NCI-H2107 (cell line): ENCODE measurements at regions not wholly inside any gene's neighbourhood (a gene's known extent, or its start where the extent isn't known, plus 50 kb on each side); places are given as distances from the start of the nearest gene placed in this dataset.
"Not testable (repeated sequence)": the region's sequence is repeated elsewhere in the genome, so short reads cannot be mapped to it uniquely, and the experiment has no call there.

Experiments used
- DNase-seq: peaks from one replicate; lab custom pipeline; 2025; lab: John Stamatoyannopoulos, UW

DNA sequence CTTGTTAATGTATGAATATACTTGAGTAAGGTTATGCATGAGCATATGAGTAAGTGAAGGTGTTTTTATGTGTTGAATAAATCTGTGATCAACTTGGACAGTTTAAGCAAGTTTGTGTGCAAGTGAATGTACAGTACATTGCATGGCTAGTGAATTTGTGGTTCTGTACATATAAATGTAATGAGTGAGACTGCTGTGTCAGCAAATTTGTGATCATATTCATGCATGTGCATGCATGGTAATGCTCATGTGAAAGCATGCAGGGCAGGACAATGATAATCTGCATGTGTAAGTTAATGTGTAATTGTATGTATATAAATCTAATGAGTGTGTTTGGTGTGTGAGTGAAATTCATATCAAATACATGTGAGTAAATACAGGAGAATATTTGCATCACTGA lies 188.5 kb downstream of the PWWP3B start:
- no peak for DNase-seq

DNA sequence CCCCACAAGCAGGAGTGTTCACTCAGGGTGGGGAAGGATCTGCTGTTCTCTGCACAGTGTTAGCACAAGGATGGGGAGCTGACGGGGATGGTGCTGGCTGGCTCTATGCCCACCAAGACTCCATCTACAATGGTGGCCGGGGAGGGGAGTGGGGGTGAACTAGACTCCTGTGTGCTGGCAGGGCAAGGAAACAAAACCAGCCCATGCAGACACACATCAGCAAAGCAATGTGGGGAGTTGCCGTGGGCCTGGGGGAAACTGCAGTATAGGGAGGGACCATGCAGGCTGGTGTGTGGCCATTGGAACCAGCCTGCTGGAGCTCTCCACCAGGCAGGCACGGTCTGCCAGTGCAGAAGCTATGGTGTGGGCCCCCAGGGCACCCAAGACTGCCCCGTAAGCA lies 195.1 kb downstream of the PWWP3B start:
- DNase-seq: no peak

DNA sequence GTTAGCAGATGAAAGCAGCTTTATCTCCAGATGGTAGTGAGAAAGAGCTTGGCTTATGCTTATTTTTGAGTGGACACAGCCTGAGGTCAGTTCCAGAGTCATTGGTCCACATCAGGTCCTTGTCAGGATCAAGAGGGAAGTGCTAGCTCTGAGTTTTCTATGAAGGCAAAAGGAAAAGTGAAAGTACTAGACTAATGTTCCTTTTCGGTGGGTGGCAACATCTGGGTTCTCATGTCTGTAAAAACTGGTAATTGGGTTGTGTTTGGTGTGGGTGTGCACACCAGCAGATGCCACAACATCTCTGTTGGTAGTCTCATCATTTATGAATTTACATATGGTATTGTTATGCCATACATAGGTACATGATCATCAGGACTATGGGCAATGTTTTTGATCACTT lies 210.5 kb downstream of the PWWP3B start:
- no peak for DNase-seq

DNA sequence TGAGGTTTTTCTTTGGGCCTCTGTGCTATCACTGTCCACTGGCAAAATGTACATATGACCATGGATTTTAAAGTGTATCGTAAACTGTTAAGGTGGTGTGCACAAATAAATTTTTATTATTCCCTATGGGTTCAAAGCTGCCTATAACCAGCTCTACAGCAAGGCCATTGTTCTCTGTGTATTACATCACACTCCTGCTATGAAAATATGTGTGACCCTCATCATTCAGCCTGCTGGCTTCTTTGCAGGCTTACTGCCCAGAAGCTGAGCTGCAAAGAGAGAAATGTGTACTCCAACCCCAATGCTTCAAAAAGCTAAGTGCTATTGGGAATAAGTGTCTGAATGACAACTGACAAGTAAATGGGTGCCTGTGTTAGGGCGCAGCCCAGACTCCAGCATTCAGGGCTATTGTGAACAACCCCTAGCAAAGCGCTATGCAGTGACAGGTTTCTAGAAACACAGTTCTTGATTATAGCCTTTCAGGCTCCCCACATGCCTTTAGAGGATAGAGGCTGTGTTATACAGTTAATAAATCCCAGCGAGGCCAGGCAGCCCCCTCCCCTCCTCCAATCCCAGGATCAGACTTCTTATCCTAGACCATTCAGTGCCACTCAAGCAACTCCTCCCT lies 220.4 kb upstream of the RADX start:
- no peak for DNase-seq

DNA sequence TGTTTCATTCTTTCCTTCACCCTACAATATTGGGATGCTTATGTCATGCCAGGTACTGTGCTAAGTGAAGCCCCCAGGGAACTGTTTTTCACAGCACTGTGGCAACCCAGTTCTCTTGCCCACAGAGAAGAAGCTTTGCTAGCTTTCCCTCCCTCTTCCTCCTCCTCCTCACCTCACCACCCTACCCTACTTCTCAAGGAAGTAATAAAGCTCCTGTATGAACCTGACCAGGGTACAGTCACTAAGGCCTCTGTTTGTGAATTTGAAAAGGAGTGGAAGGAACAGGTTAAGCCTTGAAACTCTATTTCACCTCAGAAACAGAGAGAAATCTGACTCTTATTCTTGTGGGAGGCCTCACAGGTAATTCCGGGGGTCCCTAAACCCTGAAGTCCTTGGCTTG lies 219.4 kb upstream of the RADX start:
- no peak for DNase-seq

DNA sequence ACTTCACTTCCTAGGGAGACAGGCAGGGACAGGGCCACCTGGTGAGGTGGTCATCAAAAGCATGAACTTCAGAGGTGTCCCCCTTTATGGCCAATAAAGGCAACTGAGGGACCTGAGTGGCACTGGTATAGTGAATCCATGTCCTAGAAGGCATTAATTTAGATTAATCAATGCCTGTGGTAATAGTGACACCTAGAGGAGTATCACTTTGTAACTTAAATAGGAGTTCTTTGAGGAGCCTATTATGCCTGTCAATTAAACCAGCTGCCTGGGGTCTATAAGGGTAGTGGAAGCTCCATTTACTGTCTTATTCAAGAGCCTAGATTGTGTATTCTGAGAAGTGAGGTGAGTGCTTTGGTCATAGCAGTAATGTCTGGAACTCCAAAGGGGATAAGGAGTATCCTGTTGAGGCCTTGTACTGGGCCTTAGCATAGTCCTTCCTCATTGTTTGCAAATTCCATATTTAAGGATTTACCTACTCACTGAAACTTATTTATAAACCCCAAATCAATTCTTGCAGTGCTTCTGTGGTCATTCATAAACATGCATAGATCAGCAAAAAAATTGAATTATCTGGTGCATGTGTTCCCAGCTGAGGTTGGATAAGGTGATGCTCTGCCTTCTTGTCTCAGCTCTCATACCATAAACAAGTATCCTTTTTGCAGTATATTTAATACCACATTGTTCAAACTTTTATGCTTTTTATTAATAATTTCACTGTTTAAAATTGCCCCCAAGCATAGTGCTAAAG lies 213.8 kb upstream of the RADX start:
- DNase-seq: no peak

DNA sequence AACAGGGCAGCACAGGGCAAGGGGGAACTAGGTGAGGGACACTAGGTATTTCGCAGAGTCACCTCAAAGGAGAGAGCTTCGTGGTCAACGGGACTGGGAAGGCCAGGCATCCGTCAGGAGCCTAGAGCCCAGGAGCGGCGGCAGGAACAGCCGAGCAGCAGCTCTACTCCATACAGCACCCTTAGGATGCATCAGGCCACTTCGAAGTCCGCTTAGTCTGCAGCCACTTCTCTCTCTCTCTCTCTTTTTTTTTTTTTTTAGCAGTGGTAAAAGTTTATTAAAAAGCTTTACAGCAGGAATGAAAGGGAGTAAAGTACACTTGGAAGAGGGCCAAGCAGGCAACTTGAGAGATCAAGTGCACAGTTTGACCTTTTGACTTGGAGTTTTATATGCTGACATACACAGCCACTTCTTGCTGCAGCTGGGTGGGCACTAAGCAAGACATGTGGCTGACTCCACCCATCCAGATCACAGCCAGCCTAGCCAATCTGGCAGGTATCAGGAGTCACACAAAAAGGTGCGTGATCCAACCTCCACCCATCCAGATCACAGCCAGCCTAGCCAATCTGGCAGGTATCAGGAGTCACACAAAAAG lies 209.7 kb upstream of the RADX start:
- no peak for DNase-seq

DNA sequence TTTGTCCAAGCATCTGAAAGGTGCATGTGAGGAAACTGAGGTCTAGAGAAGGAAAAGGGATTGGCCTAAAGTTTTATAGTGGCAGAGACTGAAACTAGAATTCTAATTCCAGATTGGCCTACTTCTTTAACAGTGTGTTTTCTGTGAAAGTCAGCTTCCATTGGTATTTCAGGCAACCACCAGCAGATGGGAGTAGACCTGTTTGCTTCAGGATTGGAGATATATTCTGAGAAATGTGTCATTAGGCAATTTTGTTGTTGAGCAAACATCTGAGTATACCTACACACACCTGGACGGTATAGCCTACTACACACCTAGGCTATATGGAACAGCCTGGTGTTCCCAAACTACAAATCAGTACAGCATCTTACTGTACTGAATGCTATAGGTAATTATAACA lies 207.3 kb upstream of the RADX start:
- no peak for DNase-seq

DNA sequence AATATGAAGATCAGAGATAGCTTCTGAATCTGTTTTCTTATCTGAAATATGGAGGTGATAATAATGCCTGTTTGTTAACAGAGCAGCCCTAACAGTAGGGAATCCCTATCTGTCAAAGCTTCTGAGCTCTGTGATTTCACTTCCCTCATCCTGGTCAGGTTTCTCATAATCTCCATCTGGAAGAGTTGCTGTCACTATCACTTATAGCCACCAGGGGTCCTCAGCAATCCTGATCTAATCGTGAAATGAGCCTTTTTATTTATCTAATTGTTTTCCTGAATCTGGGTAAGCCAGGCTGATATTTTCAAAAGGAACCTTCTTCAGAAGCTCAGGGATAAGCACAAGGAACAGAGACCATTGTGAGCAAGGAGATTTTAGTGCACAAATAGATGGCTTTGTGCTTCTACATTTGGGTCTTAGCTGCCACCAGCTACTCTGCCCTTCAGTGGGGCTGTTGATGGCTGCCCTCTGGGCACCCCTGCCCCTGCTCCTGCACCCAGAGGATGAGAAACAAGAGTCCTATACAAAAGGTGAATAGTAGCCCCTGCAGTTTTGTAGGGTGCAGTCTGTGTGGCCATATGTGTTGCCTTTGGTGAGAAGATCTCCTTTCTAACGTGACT lies 196.4 kb upstream of the RADX start:
- DNase-seq: no peak

DNA sequence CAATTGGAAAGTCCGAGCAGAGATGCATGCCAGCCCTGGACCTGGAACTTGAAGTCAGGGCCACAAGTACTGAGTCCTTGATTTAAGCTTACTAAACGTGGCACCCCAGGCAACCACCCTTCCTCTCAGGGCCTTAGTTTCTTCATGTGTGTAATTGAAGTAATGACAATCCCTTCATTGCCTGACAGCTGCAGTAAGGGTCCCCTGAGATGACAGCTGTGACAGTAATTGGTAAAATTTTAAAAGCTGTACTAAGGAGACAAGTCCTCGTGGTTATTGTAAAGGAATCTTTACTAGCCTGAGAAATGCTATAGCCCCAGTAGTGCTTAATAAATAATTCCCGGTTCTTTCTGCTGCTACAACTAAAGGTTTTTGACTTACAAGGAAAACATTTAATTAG lies 175.1 kb upstream of the RADX start:
- no peak for DNase-seq

DNA sequence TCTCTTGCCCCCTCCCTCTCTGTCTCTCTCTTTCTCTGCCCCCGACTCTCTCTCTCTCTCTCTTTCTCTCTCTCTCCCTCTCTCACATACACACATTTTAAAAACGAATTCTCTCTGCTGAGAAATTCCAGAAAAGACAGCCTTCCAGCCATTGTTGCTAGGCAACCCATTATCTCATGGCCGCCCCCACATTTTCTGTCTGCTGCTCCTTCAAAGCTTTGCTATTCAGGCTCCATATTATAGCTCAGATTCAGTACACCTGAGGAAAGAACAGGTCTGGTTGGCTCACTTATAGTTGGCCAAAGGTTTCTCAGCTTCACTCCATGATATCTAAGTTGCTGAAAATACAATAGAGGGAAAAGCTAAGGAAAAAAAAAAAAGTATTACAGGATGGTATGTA lies 174.4 kb upstream of the RADX start:
- no peak for DNase-seq

DNA sequence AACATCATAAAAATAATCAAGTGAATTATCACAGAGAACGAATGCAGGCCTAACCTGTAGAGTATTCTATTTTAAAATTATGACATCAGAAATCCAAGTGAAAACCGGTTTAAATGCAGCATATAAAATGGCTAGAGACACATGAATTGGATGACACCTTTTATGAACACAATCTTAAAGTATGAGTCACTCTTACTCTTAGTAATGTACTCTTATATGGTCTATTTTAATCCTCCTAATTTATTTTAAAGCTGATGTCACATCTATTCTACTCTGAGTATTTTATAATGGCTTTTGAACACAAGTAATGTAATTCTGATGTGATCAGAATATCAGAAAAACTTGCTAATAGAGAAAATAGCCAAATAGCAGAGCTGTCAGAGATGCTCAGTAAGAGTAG lies 161.4 kb upstream of the RADX start:
- no peak for DNase-seq

DNA sequence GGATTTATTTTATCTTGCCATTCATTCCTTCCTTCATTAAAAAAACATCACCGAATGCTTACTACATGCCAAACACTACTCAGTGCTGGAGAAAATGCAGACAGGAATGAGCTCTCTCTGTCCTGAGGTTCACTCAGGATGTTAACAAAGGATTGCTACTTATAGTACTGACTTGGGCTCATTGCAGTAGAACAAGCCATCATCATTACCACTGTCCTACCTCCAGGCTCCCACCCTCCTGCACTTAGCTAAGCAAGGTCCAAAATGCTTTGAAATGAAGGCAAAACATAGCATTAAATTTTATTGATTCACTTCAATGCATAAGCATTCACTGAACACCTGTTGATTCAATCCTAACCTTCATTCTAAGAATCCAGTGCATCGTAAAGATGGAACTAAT lies 159.8 kb upstream of the RADX start:
- DNase-seq: no peak

DNA sequence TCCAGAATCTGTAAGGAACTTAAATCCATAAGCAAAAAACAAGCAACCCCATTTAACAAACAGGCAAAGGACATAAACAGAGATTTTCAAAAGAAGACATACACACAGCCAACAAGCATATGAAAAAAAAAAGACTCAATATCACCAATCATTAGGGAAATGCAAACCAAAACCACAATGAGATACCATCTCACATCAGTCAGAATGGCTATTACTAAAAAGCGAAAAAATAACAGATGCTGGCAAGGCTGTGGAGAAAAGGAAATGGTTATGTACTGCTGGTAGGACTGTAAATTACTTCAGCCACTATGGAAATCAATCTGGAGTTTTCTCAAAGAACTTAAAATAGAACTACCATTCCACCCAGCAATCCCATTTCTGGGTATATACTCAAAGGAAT lies 156.8 kb upstream of the RADX start:
- no peak for DNase-seq

DNA sequence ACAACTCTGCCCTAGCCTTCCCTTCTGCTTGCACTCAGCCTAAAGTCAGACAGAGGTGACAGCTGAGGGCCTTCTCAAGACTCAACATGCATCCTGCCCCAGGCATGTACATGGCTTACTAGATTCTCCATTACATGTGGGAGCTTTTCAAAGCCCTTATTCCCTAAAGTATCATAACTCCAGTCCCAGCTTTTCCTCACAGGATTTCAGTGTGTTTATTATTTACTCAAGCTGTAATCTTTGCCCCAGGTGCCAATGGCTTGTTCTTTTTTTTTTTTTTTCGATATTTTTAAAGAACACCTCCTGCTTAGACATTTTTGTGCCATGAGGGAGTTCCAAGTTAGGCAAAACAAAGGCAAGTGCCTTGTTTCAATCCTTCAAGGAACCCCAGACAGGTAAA lies 154.0 kb upstream of the RADX start:
- no peak for DNase-seq

DNA sequence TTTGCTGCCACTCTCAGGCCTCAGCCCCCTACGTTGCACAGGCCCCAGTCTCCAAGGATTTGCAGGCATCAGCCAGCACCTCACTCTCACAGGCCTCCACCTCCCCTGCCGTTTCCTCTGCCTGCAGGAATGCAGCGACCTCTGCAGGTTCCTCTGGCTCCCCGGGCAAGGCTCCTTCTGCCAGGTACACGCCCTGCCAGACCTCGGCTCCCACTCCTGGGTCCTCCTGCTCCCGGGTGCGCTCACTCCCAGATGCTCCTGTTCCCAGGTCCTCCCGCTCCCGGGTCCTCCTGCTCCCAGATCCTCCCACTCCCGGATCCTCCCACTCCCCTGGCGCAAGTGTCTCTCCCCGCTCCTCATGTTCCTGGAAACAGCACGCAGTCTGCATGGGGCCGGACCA lies 144.4 kb upstream of the RADX start:
- DNase-seq: no peak

DNA sequence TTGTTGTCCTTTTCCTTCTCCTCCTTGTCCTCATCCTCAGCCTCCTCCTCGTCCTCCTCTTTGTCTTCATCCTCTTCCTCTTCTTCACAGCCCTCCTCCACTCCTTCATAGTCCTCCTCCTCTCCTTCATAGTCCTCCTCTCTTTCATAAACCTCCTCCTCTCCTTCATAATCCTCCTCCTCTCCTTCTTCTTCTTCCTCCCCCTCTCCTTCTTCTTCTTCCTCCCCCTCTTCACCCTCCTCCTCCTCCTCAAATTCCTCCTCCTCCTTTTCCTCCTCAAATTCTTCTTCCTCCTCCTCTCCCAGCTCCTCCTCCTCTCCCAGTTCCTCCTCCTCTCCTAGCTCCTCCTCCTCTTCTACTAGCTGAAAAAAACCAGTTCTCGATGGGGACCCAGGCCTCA lies 143.8 kb upstream of the RADX start:
- DNase-seq: no peak

DNA sequence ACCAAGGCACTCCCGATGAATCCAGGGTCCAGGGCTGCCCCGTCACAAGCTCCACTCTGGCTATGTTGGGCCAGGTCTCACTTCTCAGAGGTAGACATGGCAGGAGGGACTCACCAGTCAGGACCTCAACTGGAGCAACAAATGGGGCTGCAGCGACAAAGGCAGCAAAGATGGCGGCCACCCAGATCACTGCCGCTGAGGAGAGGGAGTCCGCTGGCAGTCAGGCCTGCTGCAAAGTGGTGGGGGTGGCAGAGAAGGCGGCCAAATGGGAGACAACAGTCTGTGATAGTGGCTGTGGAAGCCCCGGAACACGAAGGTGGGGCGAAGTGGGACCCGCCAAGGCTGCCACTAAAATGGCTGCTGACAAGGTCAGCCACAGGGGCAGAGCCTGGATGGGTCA lies 143.3 kb upstream of the RADX start:
- DNase-seq: no peak

DNA sequence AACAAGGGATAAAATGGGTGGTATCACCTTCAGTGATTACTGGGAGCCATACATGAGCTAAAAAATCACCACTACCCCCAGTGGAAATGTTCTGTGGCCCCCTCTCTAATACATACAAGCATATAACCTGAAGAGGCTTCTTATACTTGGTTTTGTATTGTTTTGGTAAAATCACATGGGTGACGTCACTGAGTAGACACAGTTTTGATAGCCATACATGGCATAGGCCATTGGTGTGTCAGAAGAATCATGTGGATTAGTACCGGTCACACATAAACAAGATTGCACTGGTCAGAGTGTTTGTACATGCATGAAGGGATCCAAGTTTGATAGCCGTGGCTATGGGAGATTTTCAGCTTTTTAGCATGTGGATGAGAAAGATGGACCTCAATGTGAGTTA lies 131.9 kb upstream of the RADX start:
- DNase-seq: no peak

DNA sequence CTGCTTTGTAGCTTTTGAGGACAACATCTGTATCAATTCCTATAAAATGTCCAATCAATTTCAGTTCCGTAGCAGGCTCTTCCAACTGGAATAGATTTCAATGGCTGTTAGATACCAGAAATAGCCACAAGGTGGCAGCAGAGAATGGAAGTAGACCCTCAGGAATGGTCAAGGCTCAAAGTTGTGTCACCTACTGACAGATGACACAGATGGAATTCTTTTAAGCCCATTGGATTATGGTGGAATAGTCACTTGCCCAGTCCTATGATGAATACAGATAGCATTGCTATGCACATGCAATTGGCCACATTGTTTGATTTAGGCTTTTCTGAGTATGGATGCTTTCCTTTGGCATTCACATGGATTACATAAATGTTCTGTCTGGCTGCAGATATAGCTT lies 130.4 kb upstream of the RADX start:
- DNase-seq: peak; percentile 31

DNA sequence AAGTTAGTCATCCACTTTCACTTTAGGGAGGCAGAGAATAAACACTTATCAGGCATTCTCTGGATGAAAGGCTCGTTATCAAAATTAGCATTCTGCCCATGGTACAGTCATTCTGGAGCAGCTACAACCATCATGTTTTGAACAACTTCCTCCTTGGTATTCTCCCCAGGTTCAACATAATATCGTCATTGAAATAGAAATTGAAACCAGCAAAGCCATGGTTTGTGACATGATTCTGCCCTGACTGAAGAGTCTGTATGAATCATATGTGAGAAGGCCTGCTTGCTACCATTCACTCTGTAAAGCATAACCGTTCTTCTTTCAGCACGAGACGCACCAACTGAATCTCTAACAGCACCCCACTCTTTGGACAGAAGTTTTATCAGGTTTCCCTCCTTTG lies 127.5 kb upstream of the RADX start:
- DNase-seq: no peak

DNA sequence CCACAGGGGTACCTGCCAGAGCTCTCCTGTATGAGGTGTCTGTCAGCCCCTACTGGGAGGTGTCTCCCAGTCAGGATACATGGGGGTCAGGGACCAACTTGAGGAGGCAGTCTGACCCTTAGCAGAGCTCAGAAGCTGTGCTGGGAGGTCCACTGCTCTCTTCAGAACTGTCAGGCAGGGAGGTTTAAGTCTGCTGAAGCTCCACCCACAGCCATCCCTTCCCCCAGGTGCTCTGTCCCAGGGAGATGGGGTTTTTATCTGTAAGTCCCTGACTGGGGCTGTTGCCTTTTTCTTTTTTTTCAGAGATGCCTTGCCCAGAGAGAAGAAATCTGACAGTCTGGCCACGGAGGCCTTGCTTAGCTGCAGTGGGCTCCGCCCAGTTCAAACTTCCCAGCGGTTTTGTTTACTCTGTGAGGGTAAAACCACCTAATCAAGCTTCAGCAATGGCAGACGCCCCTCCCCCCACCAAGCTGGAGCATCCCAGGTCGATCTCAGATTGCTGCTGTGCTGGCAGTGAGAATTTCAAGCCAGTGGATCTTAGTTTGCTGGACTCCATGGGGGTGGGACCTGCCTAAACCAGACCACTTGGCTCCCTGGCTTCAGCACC lies 118.5 kb upstream of the RADX start:
- DNase-seq: not testable (repeated sequence)

DNA sequence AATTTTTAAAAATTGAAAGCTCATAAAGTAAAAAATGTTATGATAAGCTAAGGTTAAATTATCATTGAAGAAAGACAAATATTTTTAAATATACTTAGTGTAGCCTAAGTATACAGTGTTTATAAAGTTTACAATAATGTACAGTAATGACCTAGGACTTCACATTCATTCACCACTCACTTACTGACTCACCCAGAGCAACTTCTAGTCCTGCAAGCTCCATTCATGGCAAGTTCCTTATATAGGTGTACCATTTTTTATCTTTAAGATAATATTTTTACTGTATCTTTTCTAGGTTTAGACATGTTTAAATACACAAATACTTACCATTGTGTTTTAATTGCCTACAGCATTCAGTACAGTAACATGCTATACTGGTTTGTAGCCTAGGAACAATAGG lies 112.3 kb upstream of the RADX start:
- DNase-seq: no peak
